Pons (tissue), 1 donor: ENCODE measurements at regions not wholly inside any gene's neighbourhood (a gene's known extent, or its start where the extent isn't known, plus 50 kb on each side); places are given as distances from the start of the nearest gene placed in this dataset.
A peak's percentile ranks its signal among the peaks of the same experiment; 100 is the strongest.

ENCODE experiments used
- DNase-seq: peaks from one replicate; pipeline ENCODE4 v3.0.0-alpha.2; 2016; ENCODE audit warnings: low spot score

GRCh38 chr12:89991807-89992590 lies 283.4 kb upstream of the ATP2B1 start:
- peak; percentile 15 for DNase-seq

- no peak for DNase-seq
Measured at GRCh38 chr12:89988188-89988915, 279.7 kb upstream of the ATP2B1 start.

- DNase-seq, result no peak
Measured at GRCh38 chr12:89985935-89986334, 277.3 kb upstream of the ATP2B1 start.

DNA sequence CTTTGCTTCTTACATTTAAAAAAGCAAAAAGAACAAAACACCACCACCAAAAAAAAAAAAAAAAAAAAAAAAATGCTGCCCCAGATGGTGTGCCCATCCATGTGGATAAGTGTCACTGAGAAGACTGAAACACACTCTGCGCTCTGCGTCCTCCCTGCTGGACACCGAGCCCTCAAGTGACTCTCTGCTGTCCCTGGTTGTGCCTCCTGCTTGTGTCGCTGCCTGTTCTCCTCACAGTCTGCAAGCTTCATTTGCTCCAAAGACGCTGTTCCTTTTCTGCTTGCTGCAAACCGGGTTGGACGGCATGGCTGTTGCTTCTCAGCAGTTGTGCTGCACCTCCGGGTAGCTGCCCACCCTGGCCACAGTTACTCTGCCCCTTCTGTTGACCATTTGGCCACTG lies 276.2 kb upstream of the ATP2B1 start:
- DNase-seq, result no peak

DNA sequence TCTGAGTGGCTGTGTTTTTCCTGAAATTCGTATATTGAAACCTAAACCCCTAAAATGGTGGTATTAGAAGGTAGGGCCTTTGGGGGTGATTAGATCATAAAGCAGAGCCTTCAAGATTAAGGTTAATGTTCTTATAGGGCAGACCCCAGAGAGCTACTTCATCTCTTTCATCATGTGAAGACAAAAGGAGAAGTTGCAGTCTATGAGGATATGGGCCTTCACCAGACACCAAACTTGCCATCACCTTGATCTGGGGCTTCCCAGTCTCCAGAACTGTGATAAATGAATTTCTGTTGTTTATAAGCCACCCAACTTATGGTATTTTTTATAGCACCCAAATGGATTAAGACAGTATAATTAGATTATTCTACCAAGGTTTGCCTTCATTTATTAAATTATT lies 275.0 kb upstream of the ATP2B1 start:
- no peak for DNase-seq

- no peak for DNase-seq
Measured at GRCh38 chr12:89980236-89980635, 271.6 kb upstream of the ATP2B1 start.

DNA sequence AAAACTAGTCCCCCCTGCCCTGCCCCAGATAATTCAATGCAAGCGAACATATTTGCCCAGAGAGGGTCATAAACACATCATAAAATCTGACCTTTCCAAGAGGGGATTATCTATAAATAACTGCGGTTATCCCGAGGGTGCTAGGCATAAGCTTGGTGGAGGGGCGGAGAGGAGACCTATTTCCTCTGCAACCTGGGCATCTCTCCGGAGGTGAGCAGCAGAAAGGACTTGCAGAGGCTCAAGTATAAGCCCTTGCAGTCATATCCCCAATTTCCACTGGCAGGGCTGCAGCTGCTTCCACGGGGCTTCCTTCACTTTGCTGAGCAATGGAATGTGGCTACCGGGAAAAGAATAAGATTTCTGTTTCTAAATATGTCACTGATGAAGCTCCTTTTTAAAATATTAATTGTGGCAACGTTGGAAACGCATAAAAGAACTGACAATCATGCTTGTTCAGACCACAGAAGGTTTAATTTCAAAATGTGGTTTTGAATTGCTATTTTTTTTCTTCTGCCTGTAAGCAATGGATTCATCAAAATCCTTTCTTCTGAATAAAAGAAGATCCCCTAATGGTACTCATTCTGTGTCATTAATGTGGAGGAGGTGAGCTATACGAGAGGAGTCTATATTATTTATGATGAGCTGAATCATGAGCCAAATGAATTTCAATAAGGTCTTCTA lies 268.9 kb upstream of the ATP2B1 start:
- DNase-seq, result no peak

- no peak for DNase-seq
Measured at GRCh38 chr12:89976866-89977265, 268.2 kb upstream of the ATP2B1 start.

DNA sequence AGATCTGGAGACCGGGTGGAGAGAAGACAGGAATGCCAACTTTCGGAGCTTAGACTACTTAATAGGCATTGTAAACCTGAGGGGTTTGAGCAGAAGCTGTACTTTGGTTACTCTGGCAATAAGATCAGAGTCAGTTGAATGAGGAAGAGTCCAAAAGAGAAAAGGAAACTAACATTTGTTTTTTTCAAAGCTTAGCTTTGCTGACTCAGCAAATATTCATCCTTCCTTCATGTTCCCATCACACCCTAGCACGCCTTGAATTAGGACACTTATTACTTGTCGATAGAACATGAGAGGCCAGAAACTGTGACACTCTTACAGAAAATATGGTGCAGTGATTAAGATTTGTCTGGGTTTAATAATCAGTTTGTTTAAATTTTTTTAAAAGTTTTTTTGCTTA lies 266.9 kb upstream of the ATP2B1 start:
- DNase-seq, result no peak

GRCh38 chr12:89971880-89972279 lies 263.2 kb upstream of the ATP2B1 start:
- DNase-seq, result peak; percentile 24

DNA sequence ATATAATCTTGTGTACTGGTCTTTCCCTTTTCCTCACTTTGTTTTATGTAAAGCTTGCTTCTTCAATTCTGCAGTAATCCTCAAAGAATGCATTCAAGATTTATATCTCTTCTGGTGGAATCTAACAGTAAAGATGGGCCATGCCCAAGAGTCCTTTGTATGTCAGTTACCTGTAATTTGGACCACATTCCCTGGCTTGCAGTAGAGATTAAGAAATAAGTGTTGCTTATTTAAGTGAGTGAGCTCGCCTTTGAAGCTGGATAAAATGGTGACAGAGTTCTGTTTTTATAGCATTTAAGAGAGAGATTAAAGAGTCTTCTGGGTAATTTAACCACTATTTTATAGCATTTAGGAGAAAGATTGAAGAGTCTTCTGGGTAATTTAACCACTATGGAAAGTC lies 262.1 kb upstream of the ATP2B1 start:
- DNase-seq, result no peak

DNA sequence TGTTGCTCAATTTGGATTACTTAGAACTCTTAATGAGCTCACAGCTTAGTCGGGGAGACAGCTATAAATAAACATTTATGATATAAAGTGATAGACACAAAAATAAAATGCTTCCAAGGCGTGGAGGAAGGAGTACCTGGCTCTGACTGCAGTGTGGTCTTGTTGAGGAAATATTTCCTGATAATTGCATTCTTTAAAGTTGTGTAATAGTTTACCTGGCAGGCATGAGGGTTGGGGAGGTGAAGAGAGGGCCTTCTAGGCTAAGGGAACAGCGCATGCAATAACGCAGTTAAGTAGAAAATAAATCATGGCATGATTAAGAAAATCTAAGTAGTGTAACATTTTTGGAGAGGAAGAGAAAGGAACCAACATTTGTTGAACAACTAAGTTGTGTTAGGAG lies 260.5 kb upstream of the ATP2B1 start:
- DNase-seq, result no peak

- DNase-seq, result no peak
Measured at GRCh38 chr12:89968151-89968700, 259.6 kb upstream of the ATP2B1 start.

GRCh38 chr12:89966495-89967240 lies 258.0 kb upstream of the ATP2B1 start:
- DNase-seq, result no peak

- DNase-seq, result no peak
Measured at GRCh38 chr12:89965993-89966392, 257.4 kb upstream of the ATP2B1 start.

GRCh38 chr12:89962648-89963047 lies 254.0 kb upstream of the ATP2B1 start:
- no peak for DNase-seq

DNA sequence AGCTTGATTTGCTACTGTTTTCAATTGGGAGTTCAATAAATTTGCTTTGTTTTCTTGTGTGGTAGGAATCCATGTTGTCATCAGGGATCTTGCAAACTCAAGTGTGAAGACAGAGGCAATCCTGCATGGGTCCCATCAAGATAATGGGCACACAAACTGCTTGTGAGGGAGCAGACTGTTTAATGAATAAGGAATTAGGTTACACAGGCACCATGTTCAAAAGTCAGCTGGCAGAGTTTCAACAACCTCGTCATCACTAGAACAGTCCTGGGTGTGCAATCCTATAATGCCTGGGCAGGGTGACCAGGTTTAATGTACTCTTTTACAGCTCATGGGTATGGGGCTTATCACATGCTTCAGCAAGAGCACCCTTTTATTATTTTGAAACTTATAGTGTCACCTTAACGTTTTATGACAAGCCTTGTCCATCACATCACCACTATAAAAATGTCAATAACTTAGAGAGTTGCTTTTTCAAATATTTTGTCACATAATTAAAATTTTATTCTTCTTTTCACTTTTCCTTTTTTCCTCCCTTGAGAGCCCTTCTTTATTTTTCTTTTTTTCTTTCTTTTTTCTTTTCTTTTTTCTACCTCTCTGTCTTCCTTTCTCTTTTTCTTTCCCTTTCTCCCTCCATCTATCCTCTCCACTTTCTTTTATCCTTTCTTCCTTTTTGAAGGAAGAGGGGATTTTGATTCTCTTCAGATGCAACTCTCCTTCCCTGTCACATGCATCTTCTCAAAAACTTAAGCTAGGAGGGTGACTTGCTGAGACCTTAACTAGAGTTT lies 252.2 kb upstream of the ATP2B1 start:
- no peak for DNase-seq

DNA sequence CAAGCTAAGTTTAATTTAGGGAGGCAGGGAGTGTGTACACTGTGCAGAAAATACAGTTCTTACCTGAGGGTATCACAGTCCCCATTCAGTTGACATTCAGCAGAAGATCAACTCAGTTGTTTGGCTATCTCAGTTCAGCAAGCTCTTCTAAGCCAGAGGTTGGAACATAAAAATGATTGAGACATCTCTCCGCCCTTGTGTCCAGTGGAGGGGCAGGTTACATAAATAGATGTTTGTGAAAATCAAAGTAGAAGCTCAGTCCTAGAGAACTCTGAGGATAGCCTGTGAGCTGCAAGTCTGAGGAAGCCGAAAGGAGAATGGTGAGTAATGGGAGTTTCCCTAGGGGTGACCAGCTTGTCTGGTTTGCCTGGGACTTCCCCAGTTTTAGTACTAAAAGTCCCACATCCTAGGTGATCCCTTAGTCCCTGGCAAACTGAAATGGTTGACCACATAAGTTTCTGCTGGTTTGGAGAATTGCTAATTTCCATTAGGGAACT lies 251.4 kb upstream of the ATP2B1 start:
- no peak for DNase-seq

DNA sequence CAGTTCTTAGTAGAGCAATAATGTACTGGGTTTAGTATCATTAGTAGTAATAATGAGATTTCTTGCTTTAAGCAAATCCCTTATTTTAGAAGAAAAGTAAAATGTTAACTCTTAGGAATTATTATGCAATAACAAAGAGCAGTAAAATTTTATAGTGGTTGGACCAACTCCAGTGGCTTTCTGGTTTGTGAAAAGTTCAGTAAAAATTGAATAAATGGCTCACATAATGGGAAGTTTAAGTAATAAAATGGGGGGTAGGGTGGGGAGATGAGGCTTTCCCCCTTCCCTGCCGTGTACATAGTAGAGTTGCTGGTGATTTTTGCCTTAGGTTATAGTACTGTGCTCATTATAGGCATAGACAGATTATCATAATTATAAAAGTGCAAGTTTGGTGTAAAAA lies 250.5 kb upstream of the ATP2B1 start:
- no peak for DNase-seq

GRCh38 chr12:89954259-89954658 lies 245.6 kb upstream of the ATP2B1 start:
- DNase-seq, result no peak

- DNase-seq, result no peak
Measured at GRCh38 chr12:89951694-89952060, 243.0 kb upstream of the ATP2B1 start.
